CD4-positive, alpha-beta T cell treated with Interleukin-15 for 1 hour (primary cell): ENCODE measurements at regions not wholly inside any gene's neighbourhood (a gene's known extent, or its start where the extent isn't known, plus 50 kb on each side); places are given as distances from the start of the nearest gene placed in this dataset.

Source experiments
- DNase-seq: peaks from one replicate; pipeline ENCODE4 v3.0.0-alpha.2; 2020

DNA sequence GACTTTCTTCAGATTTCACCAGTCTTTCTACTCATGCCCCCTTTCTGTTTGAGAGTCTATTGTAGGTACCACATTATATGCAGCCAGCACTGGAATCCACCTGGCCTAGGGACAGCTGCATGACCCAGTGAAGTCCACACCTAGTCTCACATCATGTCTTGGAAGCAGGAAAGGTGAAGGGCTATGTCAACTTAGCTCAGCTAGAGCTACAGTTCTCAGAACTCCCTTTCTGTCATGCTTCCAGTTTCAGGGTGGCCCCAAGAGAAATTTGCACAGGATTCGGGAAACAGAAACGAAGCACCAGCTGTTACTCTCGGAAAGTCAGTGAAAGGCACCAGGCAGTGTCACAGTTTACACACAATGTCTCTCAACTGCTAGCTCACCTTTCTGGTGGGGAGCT, 51.6 kb upstream of the NLRP1 start:
- DNase-seq: no peak

DNA sequence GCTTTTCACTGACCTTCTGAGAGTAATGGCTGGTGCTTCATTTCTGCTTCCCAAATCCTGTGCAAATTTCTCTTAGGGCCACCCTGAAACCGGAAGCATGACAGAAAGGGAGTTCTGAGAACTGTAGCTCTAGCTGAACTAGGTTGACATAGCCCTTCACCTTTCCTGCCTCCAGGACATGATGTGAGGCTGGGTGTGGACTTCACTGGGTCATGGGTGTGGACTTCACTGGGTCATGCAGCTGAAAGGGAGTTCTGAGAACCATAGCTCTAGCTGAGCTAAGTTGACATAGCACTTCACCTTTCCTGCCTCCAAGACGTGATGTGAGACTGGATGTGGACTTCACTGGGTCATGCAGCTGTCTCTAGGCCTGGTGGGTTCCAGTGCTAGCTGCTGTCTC, 54.3 kb upstream of the NLRP1 start:
- DNase-seq: no peak

DNA sequence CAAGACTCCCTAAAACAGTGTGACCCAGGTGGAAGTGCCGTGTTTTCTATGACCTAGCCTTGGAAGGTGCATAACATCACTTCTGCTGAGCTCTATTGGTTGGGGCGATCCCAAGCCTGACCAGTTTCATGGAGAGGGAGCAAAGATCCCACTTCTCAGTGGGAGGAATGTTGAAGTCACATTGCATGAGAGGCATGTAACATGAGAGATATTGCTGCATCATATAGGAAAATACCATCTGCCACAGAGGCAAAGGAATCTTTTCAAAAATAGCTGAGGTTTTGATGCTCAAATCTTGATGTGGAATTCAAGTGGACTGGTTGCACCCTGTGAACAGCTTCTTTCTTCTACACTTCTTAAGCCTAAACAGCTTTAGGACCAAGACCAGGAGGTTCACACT, 56.4 kb upstream of the NLRP1 start:
- no peak for DNase-seq

- no peak for DNase-seq
Observed at GRCh38 chr17:5642752-5643151, 58.4 kb upstream of the NLRP1 start.

- no peak for DNase-seq
Observed at GRCh38 chr17:5644065-5644464, 59.8 kb upstream of the NLRP1 start.

- DNase-seq: no peak
Observed at GRCh38 chr17:5651348-5651747, 67.0 kb upstream of the NLRP1 start.

DNA sequence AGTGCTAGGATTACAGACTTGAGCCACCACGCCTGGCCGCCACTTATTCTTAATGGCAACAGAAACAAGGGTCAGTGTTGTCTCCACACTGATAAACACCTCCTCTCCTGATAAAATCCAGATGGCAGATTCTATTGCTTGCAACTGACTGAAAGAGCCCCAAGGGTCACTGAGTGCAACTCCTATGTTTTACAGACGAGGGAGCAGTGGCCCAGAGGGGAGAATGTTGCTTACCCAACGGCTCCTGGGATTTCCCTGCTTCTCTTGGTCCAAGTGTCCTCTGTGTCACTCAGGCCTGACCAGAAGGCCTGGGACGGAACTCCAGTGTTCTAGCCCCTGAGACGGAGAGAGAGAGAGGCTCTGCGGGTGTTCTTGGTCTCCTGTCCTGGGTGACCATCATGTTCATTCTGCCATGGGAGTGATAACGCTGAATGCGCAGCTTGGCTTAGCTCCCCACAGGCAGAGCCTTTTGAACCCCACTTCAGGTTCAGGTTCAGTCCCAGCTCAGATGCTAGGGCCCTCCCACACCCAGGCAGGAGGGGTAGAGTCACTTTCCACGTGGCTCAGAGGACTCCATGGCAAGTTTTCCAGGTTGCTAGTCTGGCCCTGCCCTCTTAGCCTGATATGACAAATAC, 77.3 kb upstream of the NLRP1 start:
- DNase-seq: no peak

DNA sequence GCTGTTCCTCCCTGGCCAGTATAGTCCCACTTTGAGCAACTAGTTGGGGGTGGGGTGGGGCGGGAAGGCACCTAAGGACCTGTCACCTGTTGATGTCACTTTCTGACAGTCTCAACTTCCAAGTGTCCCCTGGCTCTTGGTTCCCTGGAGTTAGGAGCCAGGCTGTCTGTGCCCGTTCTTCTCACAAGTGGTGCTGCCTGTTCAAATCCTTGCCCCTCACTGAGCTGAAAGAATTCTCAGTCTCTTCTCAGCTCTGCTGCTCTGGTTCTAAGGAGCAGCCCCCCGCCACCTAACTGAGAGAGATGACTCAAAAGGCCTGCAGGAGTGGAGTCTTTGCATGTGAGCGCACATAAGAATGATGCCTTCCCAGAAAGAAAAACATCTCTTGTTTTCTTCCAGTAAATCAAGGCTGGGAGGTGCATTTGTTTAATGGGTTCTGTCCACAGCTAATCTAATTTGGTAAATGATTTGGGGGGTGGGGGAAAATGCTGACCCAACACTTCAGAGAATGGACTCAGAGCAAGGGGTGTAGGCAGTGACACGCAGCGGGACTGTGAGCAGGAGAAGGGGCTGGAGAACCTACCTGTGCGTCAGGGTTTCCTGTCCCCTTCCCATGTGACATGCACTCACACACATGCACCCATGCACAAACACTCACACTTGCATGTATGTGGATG, 78.2 kb upstream of the NLRP1 start:
- DNase-seq: no peak

DNA sequence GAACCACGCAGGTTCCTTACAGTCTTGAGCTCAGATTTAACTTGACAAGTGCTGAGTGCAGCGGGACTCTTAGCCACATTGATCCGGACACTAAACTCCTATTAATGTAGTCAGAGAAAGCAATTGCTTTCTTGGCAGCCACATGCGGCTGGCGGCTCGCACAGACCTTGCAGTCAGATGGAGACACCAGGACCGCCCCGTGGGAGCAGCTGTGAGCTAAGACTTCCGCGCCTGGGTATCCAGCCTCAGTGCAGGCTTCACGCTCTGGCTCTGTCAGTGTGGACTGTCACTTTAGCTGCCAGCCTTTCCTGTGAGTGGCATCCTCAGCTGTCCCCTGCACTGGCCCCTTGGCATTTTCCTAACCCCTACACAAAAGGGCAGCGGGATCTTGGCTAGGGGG, 80.9 kb upstream of the NLRP1 start:
- no peak for DNase-seq

DNA sequence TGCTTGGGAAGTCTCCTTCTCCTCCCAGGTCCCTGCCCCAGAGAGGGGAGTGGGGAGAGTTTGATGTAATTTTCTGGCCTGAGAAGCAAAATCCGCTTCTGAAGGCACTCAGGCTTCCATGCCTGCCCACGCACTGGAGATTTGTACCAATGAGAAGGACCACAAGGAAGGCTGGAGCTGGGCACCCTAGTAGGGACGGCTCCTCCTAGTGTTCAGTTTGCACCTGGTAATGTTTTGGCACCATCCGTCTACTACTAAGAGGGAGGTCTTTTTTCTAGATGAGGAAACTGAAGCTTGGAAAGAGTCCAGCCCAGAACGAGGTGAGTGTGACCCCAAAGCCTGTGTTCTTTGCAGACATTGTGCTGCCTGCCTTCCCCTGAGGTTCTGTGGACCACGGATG, 83.6 kb upstream of the NLRP1 start:
- DNase-seq: no peak

DNA sequence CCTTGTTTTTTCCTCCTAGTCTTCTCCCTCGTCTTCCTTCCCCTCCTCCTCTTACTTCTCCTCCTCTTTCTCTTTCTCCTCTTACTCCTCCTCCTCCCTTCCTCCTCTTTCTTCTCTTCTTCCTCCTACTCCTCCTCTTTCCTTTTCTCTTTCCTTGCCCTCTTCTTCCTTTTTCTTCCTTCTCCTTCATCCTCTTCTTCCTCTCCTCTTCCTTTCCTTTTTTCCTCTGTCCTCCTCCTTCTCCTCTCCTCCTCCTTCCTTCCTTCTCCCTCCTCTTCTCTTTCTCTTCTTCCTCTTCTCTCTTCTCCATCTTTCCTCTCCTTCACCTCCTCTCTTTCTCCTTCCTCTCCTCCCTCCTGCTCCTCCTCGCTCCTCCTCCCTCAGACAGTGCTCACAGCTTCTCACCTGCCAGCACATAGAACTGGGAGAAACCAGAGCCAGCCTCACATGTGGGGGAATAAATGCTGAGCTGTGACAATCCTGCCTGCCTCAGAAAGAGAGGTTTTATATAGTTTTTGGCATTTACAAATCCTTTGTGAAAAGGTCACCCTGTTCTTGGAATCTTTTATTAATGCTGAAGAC, 84.3 kb upstream of the NLRP1 start:
- no peak for DNase-seq

DNA sequence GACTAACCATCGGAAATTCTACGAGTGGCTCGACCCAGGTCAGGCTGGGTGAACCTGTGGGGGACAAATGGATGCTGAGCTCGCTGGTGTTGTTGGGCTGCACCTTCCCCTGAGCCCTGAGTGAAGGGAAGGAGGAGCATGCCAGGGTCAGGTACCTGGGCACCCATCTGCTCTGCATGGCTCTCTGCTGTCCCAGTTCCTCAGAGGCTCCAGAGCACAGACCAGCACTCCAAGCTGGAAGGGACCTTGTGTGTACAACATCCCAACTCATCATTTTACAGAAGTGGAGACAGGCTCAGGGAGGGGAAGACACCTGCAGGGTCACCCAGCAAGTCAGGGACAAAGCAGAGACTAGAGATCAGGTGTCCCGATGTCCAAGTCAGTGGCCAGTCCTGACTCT, 84.9 kb upstream of the NLRP1 start:
- DNase-seq: no peak

DNA sequence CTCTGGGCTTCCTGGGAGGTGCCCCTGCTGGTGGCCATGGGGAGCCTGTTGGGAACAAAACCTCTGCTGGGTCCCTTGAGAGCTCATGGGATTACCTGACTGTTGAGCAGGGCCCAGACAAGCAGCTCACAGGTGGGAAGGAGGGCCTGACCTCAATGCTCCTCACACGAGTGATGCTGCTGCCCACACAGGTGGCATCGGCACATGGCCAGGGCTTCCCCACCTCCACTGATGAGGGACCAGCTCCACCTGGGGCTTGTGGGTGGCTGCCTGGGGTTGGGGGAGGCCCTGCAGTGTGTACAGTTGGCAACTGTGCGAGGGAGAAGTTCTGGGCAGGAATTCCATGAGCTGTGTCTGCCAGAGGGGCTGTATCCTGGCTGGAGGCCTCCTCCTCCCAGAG, 87.8 kb upstream of the NLRP1 start:
- DNase-seq: no peak

GRCh38 chr17:5672815-5673430, 88.6 kb upstream of the NLRP1 start:
- no peak for DNase-seq

- no peak for DNase-seq
Observed at GRCh38 chr17:5675625-5676421, 91.5 kb upstream of the NLRP1 start.

DNA sequence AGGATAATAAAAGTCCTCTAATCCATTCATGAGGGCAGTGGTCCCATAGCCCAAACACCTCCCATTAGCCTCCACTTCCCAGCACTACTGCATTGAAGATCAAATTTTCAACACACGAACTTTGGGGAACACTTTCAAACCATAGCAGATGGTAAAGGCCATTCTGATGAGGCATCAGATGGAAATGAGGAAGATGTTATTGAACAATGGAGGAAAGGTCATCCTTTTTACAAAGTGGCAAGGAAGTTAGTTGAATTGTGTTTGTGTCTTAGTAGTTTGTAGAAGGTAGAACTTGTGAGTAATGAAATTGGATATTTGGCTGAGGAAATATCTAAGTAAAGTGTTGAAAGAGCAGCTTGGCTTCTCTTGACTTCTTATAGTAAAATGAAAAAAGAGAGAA, 93.3 kb upstream of the NLRP1 start:
- no peak for DNase-seq

DNA sequence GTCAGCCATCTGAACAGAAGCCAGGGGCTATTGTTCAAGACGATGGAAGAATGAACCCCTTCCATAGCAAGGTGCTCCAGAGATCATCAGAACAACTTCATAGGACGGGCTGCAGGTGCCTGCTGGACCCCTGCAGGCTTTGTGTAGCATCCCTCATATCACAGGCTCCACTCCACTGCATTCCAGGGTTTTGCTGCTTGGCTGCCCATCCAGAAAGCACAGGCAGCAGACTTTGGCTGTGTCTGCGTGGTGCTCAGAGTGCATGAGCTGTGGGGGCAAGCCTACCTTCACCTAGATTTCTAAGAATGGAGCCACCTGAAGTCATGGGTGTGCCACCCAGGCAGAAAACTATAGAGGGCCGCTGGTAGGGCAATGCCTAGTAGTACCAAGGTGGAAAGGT, 93.9 kb upstream of the NLRP1 start:
- DNase-seq: no peak

DNA sequence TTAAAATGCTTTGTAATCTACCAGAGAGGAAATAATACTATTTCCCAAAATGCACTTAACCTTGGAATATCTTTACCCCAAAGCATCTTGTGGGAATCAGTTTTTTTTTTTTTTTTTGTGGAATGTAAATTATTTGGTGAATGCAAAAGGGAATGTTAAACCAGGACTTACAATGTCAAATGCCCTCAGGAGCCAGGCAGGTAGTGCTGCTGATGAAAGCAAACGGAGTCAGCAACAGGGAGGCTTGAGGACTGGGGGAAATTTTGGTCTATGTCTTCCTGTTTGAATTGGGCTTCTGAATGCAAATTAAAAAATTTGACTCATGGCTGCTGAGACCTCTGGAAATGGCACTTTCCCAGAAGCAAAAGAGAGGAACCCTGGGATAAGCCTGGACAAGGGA, 96.5 kb upstream of the NLRP1 start:
- DNase-seq: no peak

GRCh38 chr17:5683241-5683640, 98.9 kb upstream of the NLRP1 start:
- DNase-seq: no peak

DNA sequence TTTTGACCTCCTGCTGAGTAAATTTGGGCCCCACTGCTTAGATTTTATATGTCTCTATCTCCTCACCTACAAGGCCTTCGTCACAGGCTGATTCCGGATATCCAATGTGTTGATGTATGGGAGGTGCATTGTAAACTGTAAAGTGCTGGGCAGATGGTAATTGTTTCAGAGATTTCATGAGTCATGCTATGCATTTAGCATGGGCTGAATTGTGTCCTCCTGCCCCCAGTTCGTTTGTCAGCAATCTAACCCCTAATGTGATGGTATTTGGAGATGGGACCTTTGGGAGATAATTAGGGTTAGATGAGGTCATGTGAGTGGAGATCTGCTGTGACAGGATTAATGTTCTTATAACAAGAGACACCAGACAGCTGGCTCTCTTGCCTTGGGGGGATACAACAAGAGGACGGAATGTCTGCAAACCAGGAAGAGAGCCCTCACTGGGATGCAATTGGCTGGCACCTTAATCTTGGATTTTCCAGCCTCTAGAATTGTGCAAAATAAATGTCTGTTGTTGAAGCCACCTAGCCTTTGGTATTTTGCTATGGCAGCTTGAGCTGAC, 101.8 kb upstream of the NLRP1 start:
- DNase-seq: no peak

GRCh38 chr17:5687646-5688045, 103.3 kb upstream of the NLRP1 start:
- DNase-seq: no peak

DNA sequence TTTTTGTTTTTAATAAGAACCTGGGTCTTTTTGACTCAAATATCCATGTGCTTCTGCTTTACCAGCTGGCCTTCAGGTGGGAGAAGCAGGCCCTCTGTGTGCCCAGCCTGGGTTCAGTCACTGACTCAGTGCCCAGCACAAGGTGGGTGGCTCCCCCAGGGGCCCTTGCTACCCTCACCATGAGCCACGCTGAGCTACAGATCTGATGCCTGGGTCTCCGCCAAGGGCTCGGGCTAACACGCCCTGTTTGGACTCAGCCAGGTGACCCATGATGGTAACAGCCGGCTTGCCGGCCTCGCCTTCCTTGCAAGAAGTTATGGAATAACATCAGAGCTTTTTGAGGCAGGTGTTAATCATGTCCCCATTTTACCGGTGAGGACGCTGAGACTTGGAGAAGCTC, 109.5 kb upstream of the NLRP1 start:
- no peak for DNase-seq

- no peak for DNase-seq
Observed at GRCh38 chr17:5694551-5694950, 110.2 kb upstream of the NLRP1 start.
